Calu3 (cell line): ENCODE measurements at regions not wholly inside any gene's neighbourhood (a gene's known extent, or its start where the extent isn't known, plus 50 kb on each side); places are given as distances from the start of the nearest gene placed in this dataset.

Experiments used
- BruUV-seq: library from RNA; stranded (reverse); fragments of 400-500 nt; replicated peaks from 2 replicates; lab custom pipeline; 2021; lab: Mats Ljungman, UMichigan
- CTCF ChIA-PET: fragments of 300-600 bp; sonication (Branson Sonifier 250); formaldehyde crosslinking; loops from one replicate; lab custom pipeline; 2022; ENCODE audit warnings: antibody characterized with exemption; lab: Charles Lee
- DNase-seq: peaks from one replicate; pipeline ENCODE4 v3.0.0; 2022
- H3K27ac Mint-ChIP-seq: one replicate; pipeline ENCODE4 v1.8.0; 2022; ENCODE audit warnings: mixed read lengths; ENCODE audit not compliant: unreplicated experiment
- H3K27me3 Mint-ChIP-seq: one replicate; pipeline ENCODE4 v1.8.0; 2022; ENCODE audit warnings: mixed read lengths; ENCODE audit not compliant: unreplicated experiment
- H3K36me3 Mint-ChIP-seq: one replicate; pipeline ENCODE4 v1.8.0; 2022; ENCODE audit warnings: mild to moderate bottlenecking, moderate library complexity, mixed read lengths; ENCODE audit not compliant: insufficient read depth, unreplicated experiment
- H3K4me1 Mint-ChIP-seq: one replicate; pipeline ENCODE4 v1.8.0; 2022; ENCODE audit warnings: mild to moderate bottlenecking, low read depth, mixed read lengths; ENCODE audit not compliant: unreplicated experiment
- H3K4me3 Mint-ChIP-seq: one replicate; pipeline ENCODE4 v1.8.0; 2022; ENCODE audit warnings: mild to moderate bottlenecking, low read depth, moderate library complexity, mixed read lengths; ENCODE audit not compliant: unreplicated experiment
- H3K9me3 Mint-ChIP-seq: one replicate; pipeline ENCODE4 v1.8.0; 2022; ENCODE audit warnings: low read depth, mixed read lengths; ENCODE audit not compliant: unreplicated experiment
- CTCF ChIP-seq: fragments of 200-600 bp; IDR thresholded peaks from one replicate; pipeline ENCODE4 v1.8.0; 2022; ENCODE audit warnings: antibody characterized with exemption; ENCODE audit not compliant: unreplicated experiment
- intact Hi-C: fragments of 100-400 bp; cut with micrococcal nuclease; formaldehyde crosslinking; loops from one replicate; pipeline ENCODE4 v1.10.0; 2022; ENCODE audit not compliant: unreplicated experiment

- no peaks in the 10 kb centered on the region for H3K9me3 Mint-ChIP-seq
- no peak overlapping the region for H3K27ac Mint-ChIP-seq
- TF ChIP-seq CTCF: no peak
- no peak for DNase-seq
- intact Hi-C loops: no loop called here
- BruUV-seq: no TSS peak
- H3K36me3 Mint-ChIP-seq: no peaks in the 10 kb centered on the region
- H3K27me3 Mint-ChIP-seq: no peaks in the 10 kb centered on the region
- H3K4me3 Mint-ChIP-seq: no peak overlapping the region
- no peaks in the 10 kb centered on the region for H3K4me1 Mint-ChIP-seq
- CTCF ChIA-PET: no interaction called here
Measured at GRCh38 chr13:84910423-84910822, 888.8 kb downstream of the SLITRK6 start.

- no peak for TF ChIP-seq CTCF
- no peak for DNase-seq
- H3K9me3 Mint-ChIP-seq: no peaks in the 10 kb centered on the region
- intact Hi-C loops: no loop called here
- no peak overlapping the region for H3K4me3 Mint-ChIP-seq
- CTCF ChIA-PET: no interaction called here
- H3K27ac Mint-ChIP-seq: no peak overlapping the region
- H3K27me3 Mint-ChIP-seq: no peaks in the 10 kb centered on the region
- H3K4me1 Mint-ChIP-seq: no peaks in the 10 kb centered on the region
- no TSS peak for BruUV-seq
- H3K36me3 Mint-ChIP-seq: no peaks in the 10 kb centered on the region
Measured at GRCh38 chr13:84903391-84903790, 895.8 kb downstream of the SLITRK6 start.

GRCh38 chr13:84902243-84902642 lies 897.0 kb downstream of the SLITRK6 start:
- Mint-ChIP-seq H3K36me3 (no peaks in the 10 kb centered on the region), H3K9me3 (no peaks in the 10 kb centered on the region), H3K27me3 (no peaks in the 10 kb centered on the region), H3K27ac (no peak overlapping the region), H3K4me1 (no peaks in the 10 kb centered on the region), H3K4me3 (no peak overlapping the region)
- CTCF ChIA-PET: no interaction called here
- BruUV-seq: no TSS peak
- intact Hi-C loops: no loop called here
- no peak for TF ChIP-seq CTCF
- DNase-seq: no peak

- TF ChIP-seq CTCF: no peak
- CTCF ChIA-PET: no interaction called here
- Mint-ChIP-seq H3K27me3 (no peaks in the 10 kb centered on the region), H3K4me1 (no peaks in the 10 kb centered on the region), H3K9me3 (no peaks in the 10 kb centered on the region), H3K4me3 (no peak overlapping the region), H3K27ac (no peak overlapping the region), H3K36me3 (no peaks in the 10 kb centered on the region)
- no TSS peak for BruUV-seq
- intact Hi-C loops: loop anchor here (2.0 to 5.0 kb wide), 2 partner anchors 911 to 926 kb away; no protein-coding TSS in a partner anchor
- peak; percentile 6 for DNase-seq
Measured at GRCh38 chr13:84896128-84896527, 903.1 kb downstream of the SLITRK6 start.
